HL-60 (cell line): ENCODE measurements at regions not wholly inside any gene's neighbourhood (a gene's known extent, or its start where the extent isn't known, plus 50 kb on each side); places are given as distances from the start of the nearest gene placed in this dataset.

Experiments
- DNase-seq, 2 experiments: peaks; one replicate each; pipeline ENCODE4 v3.0.0-alpha.2; 2010 to 2020; ENCODE audit warnings: low read depth in 1 of 2, low spot score in 1 of 2
- H3K27ac ChIP-seq: fragments of 250-450 bp; sonication (Bioruptor Pico); replicated peaks from 2 replicates; pipeline ENCODE4 v1.5.1; 2020; ENCODE audit warnings: mild to moderate bottlenecking, moderate library complexity
- H3K27me3 ChIP-seq: fragments of 250-450 bp; sonication (Bioruptor Pico); 2 replicates; pipeline ENCODE4 v1.5.1; 2021; ENCODE audit warnings: mild to moderate bottlenecking, moderate library complexity; ENCODE audit not compliant: insufficient read depth, poor library complexity, severe bottlenecking
- H3K4me3 ChIP-seq: replicated peaks from 2 replicates; pipeline ENCODE4 v1.5.1; 2011; ENCODE audit warnings: mild to moderate bottlenecking, control low read depth, low read length; ENCODE audit not compliant: insufficient read depth
- CTCF ChIP-seq: IDR thresholded peaks from one replicate; pipeline ENCODE4 v1.5.1; 2011; ENCODE audit warnings: low read length, control low read depth, inconsistent platforms; ENCODE audit not compliant: insufficient read depth
- GABPA ChIP-seq: IDR thresholded peaks from 2 replicates; pipeline ENCODE4 v1.6.1; 2012; ENCODE audit warnings: low read depth
- POLR2AphosphoS5 ChIP-seq: IDR thresholded peaks from 2 replicates; pipeline ENCODE4 v1.6.1; 2012; ENCODE audit warnings: low read depth
- SPI1 ChIP-seq: IDR thresholded peaks from 2 replicates; pipeline ENCODE4 v1.6.1; 2012; ENCODE audit warnings: low read depth, mild to moderate bottlenecking, borderline replicate concordance
- TF ChIP-seq, protein P1 (sequence below): IDR thresholded peaks from 2 replicates; pipeline ENCODE4 v1.6.1; 2012; ENCODE audit warnings: low read depth; ENCODE audit not compliant: insufficient replicate concordance

DNA sequence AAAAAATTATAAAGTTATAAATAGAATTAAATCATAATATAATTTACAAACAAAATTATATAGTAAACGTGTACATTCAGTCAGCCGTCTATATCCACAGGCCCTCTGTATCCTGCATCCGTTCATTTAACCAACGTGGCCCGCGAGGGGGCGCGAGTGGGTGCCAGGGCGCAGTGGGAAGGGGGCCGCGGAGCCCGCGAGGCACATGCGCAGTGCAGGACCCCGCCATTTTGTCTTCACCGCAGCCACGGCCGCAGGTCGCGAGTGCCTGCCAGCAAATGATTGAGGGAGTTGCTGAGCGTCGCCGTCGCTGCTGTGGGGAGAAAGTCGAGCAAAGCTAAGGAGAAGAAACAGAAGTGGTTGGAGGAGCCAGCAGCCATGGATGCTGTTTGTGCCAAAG is 53.4 kb upstream of the ECI2 start:
- no peak for DNase-seq
- Histone ChIP-seq H3K27me3 (no peaks in the 10 kb centered on the region), H3K27ac (no peak overlapping the region), H3K4me3 (no peak overlapping the region)
- TF ChIP-seq CTCF (no peak), SPI1 (no peak), GABPA (no peak), POLR2AphosphoS5 (no peak)
- TF ChIP-seq, protein P1, sequence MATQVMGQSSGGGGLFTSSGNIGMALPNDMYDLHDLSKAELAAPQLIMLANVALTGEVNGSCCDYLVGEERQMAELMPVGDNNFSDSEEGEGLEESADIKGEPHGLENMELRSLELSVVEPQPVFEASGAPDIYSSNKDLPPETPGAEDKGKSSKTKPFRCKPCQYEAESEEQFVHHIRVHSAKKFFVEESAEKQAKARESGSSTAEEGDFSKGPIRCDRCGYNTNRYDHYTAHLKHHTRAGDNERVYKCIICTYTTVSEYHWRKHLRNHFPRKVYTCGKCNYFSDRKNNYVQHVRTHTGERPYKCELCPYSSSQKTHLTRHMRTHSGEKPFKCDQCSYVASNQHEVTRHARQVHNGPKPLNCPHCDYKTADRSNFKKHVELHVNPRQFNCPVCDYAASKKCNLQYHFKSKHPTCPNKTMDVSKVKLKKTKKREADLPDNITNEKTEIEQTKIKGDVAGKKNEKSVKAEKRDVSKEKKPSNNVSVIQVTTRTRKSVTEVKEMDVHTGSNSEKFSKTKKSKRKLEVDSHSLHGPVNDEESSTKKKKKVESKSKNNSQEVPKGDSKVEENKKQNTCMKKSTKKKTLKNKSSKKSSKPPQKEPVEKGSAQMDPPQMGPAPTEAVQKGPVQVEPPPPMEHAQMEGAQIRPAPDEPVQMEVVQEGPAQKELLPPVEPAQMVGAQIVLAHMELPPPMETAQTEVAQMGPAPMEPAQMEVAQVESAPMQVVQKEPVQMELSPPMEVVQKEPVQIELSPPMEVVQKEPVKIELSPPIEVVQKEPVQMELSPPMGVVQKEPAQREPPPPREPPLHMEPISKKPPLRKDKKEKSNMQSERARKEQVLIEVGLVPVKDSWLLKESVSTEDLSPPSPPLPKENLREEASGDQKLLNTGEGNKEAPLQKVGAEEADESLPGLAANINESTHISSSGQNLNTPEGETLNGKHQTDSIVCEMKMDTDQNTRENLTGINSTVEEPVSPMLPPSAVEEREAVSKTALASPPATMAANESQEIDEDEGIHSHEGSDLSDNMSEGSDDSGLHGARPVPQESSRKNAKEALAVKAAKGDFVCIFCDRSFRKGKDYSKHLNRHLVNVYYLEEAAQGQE: no peak

DNA sequence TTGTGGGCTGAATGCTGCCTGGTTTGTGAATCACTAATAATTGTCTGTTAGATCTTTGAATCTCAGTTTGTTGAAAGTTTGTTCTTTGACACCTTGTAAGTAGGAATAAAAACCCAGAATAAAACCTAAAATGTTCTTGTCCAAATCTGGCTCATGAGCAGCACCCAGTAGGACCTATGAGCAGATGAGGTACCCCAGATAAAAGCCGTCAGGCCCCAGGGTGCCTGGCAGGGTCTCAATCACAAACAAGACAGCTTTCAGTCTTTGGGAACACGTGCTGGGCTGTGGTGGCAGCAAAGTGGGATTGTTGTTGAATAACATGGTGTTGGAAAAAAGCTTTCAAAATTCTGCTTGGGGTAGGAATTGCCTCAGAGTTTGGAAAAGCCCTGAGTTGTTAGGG is 52.1 kb upstream of the ECI2 start:
- Histone ChIP-seq H3K27me3 (no peaks in the 10 kb centered on the region), H3K4me3 (no peak overlapping the region), H3K27ac (no peak overlapping the region)
- no peak for TF ChIP-seq SPI1
- TF ChIP-seq GABPA: no peak
- DNase-seq: no peak

DNA sequence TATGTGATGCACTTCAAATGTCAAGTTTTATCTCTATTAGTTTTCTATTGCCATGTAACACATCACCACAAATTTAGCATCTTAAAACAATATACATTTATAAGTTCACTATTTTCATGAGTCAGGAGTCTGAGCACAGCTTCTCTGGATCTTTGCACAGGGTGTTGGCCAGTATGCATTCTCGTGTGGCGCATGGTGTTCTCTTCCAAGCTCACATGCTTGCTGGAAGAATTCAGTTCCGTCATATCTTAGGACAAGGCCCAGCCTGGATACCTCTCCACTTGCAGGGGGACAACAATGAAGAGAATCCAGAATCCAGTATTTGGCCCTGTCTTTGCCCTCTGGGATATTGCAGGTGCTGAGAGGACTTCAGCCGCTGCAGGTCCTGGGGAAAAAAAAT is 51.0 kb upstream of the ECI2 start:
- no peak overlapping the region for H3K27ac ChIP-seq
- TF ChIP-seq SPI1: no peak
- no peak for TF ChIP-seq CTCF
- no peak for TF ChIP-seq GABPA
- TF ChIP-seq, protein P1: no peak
- TF ChIP-seq POLR2AphosphoS5: no peak
- no peak overlapping the region for H3K4me3 ChIP-seq
- DNase-seq: no peak
- no peaks in the 10 kb centered on the region for H3K27me3 ChIP-seq

- DNase-seq: no peak
- TF ChIP-seq CTCF: no peak
- TF ChIP-seq SPI1: no peak
- no peak for TF ChIP-seq GABPA
- TF ChIP-seq POLR2AphosphoS5: no peak
- TF ChIP-seq, protein P1: no peak
- Histone ChIP-seq H3K27ac (no peak overlapping the region), H3K27me3 (no peaks in the 10 kb centered on the region), H3K4me3 (no peak overlapping the region)
Measured at GRCh38 chr6:4185846-4186245, 50.5 kb upstream of the ECI2 start.
